Endometrium (tissue), 2 donors: ENCODE measurements at regions not wholly inside any gene's neighbourhood (a gene's known extent, or its start where the extent isn't known, plus 50 kb on each side); places are given as distances from the start of the nearest gene placed in this dataset.

Experiments
- FAIRE-seq: peaks from 2 replicates; lab custom pipeline; 2012; peaks lifted over from hg19 to GRCh38; lab: Jason Lieb, UNC
- donor health status: control.
- donor health status: control.

- no peak for FAIRE-seq
Observed at GRCh38 chr15:98561169-98561941, 87.0 kb upstream of the IGF1R start.

GRCh38 chr15:98562331-98562937 is 85.9 kb upstream of the IGF1R start:
- FAIRE-seq, result no peak

DNA sequence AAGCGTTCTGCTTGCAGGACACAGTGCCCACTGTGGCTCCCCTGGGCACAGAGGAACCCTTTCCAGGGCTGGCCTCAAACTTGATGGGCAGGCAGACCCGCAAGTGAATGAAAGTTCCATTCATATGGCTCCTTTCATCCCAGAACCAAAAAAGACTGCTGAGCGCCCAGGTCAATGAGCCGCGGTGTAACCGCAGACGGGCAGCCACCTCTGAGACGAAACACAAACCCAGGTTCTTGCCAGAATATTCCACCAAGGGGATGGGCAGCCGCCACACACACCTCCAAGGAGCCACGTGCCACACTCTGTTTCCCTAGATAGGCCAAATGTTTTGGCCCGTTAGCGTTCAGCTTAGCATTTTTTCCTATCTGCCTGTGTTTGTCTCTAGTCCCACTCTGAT is 82.8 kb upstream of the IGF1R start:
- FAIRE-seq, result no peak

- no peak for FAIRE-seq
Observed at GRCh38 chr15:98567951-98568350, 80.4 kb upstream of the IGF1R start.

- no peak for FAIRE-seq
Observed at GRCh38 chr15:98568382-98569017, 79.8 kb upstream of the IGF1R start.

- no peak for FAIRE-seq
Observed at GRCh38 chr15:98570119-98570518, 78.2 kb upstream of the IGF1R start.

GRCh38 chr15:98580572-98580971 is 67.8 kb upstream of the IGF1R start:
- no peak for FAIRE-seq

- FAIRE-seq, result no peak
Observed at GRCh38 chr15:98581715-98582114, 66.6 kb upstream of the IGF1R start.

- no peak for FAIRE-seq
Observed at GRCh38 chr15:98582900-98583554, 65.3 kb upstream of the IGF1R start.

DNA sequence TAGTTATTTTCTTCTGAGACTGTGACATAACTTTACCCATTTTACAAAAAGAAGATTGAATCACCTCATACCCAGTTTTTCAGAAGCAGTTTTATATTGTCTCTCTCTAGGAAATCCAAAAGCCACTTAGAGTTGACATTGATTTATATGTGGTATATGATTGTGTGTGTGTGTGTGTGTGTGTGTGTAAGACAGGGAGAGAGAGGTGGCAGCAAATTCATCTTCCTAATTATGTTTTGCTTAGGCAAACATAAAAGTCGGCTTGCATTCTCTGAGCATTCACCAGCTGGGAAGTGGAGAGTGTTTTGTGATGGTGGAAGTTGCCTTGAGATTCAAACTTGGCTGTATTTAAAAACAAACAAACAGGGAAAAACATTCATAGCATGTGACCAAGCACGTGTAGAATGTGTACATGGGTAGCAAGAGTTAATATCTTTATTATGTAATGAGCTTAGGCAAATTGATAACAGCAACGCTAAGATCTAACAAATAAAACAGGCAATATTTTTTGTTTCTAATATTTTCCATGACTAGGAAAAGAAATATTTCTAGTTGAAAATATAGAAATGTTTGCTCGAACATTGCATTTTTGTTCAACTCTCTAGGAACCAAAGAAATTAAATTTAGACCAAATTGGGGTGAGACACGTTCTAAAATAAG is 64.4 kb upstream of the IGF1R start:
- FAIRE-seq, result no peak

DNA sequence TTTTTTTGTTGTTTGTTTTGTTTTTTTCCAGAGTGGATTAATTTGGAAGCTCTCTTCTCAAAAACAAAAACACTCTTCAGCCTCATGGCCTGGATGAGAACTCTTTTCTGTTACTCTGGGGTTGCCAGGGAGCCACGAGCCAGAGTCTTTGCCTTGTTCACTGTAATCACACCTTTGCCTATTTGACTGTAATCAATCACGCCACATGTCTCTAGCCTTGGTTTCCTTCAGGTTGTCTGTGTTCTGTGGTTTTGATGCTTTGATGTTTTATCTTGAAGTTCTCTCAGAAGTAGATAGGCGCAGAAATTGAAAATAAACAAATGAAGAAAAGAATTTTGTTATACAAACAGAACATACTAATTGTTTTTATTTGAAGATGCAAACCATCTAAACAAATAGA is 62.3 kb upstream of the IGF1R start:
- peak; percentile 53 for FAIRE-seq

DNA sequence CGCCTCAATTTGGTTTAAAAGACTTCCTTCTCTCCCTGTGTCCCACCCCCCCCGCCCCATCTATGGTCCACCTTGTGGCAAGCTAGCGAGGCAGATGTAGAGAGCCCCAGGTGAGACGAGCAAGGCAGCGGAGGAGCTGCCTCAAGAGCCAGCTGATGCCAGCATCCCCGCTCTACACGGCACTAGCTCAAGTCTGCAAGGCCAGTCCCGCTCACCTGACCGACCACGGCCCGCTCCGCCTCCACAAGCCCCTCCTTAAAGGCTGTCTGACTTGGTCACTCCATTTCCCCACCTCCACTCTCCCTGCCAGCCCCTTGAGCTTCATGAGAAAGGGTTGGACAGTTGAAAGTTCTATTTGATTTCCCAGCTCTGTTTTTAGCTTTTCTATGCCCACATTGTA is 56.2 kb upstream of the IGF1R start:
- no peak for FAIRE-seq

DNA sequence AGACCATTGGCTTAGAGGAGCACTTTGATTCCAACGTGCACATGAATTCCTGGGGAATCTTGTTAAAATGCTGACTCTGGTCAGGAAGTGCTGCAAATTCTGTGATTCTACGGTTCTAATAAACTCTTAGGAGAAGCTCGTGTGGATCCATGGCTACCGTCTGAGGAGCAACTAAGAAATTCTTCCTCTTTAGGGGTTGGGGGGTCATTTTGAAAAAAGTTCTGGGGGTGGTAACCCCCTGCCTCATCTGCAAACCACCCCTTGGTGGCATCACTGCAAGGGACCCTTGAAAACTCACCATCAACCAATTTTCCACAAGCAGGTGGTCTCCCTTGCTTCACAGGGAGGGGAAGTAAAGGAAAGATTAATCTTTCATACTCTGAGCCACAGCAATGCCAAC is 52.2 kb upstream of the IGF1R start:
- FAIRE-seq, result no peak

GRCh38 chr15:98596885-98597392 is 51.4 kb upstream of the IGF1R start:
- no peak for FAIRE-seq

DNA sequence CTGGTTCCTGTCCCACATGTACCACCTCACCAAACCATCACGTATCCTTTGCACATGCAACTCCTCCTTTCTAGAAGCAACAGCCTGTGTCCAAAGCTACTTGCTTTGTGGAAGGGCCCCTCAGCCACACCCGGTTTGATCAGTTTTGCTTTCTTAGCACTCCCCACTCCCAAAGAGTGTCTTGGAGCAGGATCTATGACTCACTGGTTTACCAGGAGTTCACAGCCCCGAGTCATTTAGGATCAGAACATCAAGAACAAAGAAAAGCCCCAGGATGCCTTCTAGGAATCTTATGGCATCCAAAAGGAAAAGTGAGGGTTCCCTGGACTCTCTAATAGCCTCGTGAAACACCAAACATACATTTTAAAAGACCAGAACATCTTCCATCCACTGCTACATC is 50.7 kb upstream of the IGF1R start:
- no peak for FAIRE-seq
